Sigmoid colon (tissue), 3 donors: ENCODE measurements at regions not wholly inside any gene's neighbourhood (a gene's known extent, or its start where the extent isn't known, plus 50 kb on each side); places are given as distances from the start of the nearest gene placed in this dataset.

Experiments used
- POLR2A ChIP-seq, 2 donors: fragments of 450-650 bp; IDR thresholded peaks; one replicate each; pipeline ENCODE4 v1.6.1; 2016; ENCODE audit warnings: antibody characterized with exemption in 2 of 2, mild to moderate bottlenecking in 2 of 2, moderate library complexity in 2 of 2
- TF ChIP-seq, protein P1 (sequence below), 4 experiments: fragments of 450-650 bp in 3 of 4; fragments of 200-600 bp in 1 of 4; IDR thresholded peaks; one replicate each; pipeline ENCODE4 v1.5.1; 2016 to 2019; ENCODE audit warnings: antibody characterized with exemption in 4 of 4, mild to moderate bottlenecking in 3 of 4, moderate library complexity in 2 of 4

DNA sequence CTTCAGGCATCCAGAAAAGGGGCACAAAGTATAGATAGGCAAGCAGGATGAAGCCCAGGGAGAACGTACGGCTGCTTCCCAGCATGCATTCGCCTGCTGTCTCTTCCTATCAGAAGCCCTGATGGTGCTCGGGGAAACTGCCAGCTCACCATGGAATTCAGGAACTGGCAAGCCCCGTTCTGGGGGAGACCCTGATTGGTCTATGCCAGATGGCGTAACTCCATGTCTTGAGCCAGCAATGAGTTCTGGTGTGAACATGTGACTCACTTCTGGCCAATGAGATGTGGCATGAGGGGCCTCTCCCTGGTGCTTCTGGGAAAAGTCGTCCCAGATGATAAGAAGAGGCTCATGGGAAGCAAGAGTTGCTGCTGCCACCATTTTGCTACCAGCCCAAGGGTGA, 270.8 kb downstream of the BCL11B start:
- TF ChIP-seq, protein P1, sequence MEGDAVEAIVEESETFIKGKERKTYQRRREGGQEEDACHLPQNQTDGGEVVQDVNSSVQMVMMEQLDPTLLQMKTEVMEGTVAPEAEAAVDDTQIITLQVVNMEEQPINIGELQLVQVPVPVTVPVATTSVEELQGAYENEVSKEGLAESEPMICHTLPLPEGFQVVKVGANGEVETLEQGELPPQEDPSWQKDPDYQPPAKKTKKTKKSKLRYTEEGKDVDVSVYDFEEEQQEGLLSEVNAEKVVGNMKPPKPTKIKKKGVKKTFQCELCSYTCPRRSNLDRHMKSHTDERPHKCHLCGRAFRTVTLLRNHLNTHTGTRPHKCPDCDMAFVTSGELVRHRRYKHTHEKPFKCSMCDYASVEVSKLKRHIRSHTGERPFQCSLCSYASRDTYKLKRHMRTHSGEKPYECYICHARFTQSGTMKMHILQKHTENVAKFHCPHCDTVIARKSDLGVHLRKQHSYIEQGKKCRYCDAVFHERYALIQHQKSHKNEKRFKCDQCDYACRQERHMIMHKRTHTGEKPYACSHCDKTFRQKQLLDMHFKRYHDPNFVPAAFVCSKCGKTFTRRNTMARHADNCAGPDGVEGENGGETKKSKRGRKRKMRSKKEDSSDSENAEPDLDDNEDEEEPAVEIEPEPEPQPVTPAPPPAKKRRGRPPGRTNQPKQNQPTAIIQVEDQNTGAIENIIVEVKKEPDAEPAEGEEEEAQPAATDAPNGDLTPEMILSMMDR (IDR thresholded peaks at IDR 0.05), result no peak
- TF ChIP-seq POLR2A (IDR thresholded peaks at IDR 0.05), result no peak
